ENCODE measurements at regions not wholly inside any gene's neighbourhood (a gene's known extent, or its start where the extent isn't known, plus 50 kb on each side); places are given as distances from the start of the nearest gene placed in this dataset.

- DNase-seq (ENCODE audit: low read depth in 1 of 2, low spot score in 1 of 2), result no peak
- H3K27me3 ChIP-seq, result peaks cover 5% of the 10 kb centered on the region
These were observed 334.0 kb upstream of the CHD6 start for GRCh38 chr20:41952166-41952565.

DNA sequence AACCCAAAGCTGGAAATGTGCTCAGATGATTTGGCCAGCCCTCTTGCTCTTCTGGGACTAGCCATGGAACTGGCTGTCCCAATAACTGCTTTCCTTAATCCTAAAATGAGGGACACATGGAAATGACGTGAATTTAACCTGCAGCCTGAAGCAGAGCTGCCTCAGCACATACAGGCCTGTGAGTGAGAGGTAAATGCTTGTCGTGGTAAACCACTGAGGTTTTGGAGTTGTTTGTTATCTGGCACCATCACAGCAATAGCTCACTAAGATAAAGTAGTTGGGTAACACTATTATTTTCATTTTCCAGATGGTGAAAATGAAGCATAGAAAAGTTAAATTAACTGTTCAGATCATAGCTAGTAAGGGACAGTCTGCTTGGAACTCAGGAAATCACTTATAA, 333.4 kb upstream of the CHD6 start:
- TF ChIP-seq, protein P1, sequence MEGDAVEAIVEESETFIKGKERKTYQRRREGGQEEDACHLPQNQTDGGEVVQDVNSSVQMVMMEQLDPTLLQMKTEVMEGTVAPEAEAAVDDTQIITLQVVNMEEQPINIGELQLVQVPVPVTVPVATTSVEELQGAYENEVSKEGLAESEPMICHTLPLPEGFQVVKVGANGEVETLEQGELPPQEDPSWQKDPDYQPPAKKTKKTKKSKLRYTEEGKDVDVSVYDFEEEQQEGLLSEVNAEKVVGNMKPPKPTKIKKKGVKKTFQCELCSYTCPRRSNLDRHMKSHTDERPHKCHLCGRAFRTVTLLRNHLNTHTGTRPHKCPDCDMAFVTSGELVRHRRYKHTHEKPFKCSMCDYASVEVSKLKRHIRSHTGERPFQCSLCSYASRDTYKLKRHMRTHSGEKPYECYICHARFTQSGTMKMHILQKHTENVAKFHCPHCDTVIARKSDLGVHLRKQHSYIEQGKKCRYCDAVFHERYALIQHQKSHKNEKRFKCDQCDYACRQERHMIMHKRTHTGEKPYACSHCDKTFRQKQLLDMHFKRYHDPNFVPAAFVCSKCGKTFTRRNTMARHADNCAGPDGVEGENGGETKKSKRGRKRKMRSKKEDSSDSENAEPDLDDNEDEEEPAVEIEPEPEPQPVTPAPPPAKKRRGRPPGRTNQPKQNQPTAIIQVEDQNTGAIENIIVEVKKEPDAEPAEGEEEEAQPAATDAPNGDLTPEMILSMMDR (IDR thresholded peaks at IDR 0.05; ENCODE audit: low read depth, low read length), result no peak
- Histone ChIP-seq H3K9me3 (ENCODE audit: low read depth) (no peaks in the 10 kb centered on the region), H3K4me1 (ENCODE audit: low read depth) (no peaks in the 10 kb centered on the region), H3K27me3 (peaks cover 5% of the 10 kb centered on the region), H3K4me3 (no peak overlapping the region), H3K27ac (no peak overlapping the region), H3K36me3 (no peaks in the 10 kb centered on the region)
- no peak for DNase-seq (ENCODE audit: low read depth in 1 of 2, low spot score in 1 of 2)

More at GRCh38 chr20:41952166-41952565, 334.0 kb upstream of the CHD6 start:
- Histone ChIP-seq H3K4me3 (no peak overlapping the region), H3K4me1 (ENCODE audit: low read depth) (no peaks in the 10 kb centered on the region), H3K9me3 (ENCODE audit: low read depth) (no peaks in the 10 kb centered on the region), H3K36me3 (no peaks in the 10 kb centered on the region), H3K27ac (no peak overlapping the region)
- TF ChIP-seq, protein P1 (IDR thresholded peaks at IDR 0.05; ENCODE audit: low read depth, low read length), result no peak

DNA sequence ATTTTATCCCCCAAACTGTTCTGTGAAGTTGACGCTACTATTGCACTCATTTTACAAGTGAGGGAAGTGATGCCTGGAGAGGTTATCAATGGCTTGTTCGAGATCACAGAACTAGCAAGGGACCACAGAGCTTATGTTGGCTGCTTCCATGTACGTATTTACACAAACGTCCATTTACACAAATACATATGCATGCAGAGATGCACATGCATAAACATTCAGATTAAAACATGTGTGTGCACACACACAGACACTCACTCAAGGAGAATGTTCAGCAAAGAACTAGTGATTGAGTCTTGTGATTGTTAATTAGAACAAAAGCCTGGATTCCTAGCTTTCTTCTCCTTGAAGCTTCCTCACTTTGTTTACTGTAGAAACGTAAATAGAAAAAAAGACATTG, 321.5 kb upstream of the CHD6 start:
- no peaks in the 10 kb centered on the region for H3K27me3 ChIP-seq
- H3K27ac ChIP-seq, result no peak overlapping the region
- no peak overlapping the region for H3K4me3 ChIP-seq
- no peaks in the 10 kb centered on the region for H3K4me1 ChIP-seq (ENCODE audit: low read depth)
- TF ChIP-seq, protein P1 (IDR thresholded peaks at IDR 0.05; ENCODE audit: low read depth, low read length), result no peak
- no peaks in the 10 kb centered on the region for H3K9me3 ChIP-seq (ENCODE audit: low read depth)
- DNase-seq (ENCODE audit: low read depth in 1 of 2, low spot score in 1 of 2), result no peak
- H3K36me3 ChIP-seq, result no peaks in the 10 kb centered on the region

DNA sequence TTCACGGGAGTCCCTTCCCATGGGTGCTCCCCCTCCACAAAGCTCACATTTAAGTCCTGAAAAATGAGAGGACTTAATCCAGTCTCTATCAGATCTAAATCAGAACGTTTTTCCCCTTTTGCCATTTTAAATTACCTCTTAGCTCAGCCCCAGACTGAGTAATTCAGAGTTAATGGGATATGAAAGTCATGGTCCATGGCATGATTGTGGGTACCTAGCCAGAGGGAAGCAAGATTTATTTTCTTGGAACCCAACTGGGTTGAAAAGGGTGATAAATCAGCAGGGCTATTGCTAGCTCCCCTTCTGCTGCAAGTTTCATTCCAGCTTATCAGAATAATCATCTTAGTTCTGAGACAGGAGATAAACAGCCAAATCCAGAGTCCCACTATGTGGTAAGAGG, 320.2 kb upstream of the CHD6 start:
- TF ChIP-seq, protein P1 (IDR thresholded peaks at IDR 0.05; ENCODE audit: low read depth, low read length), result no peak

GRCh38 chr20:41935259-41935791, 317.1 kb upstream of the CHD6 start:
- no peak overlapping the region for H3K4me3 ChIP-seq
- DNase-seq (ENCODE audit: low read depth in 1 of 2, low spot score in 1 of 2), result no peak

More for the DNA sequence above, 320.2 kb upstream of the CHD6 start:
- Histone ChIP-seq H3K27ac (no peak overlapping the region), H3K4me1 (ENCODE audit: low read depth) (no peaks in the 10 kb centered on the region), H3K27me3 (no peaks in the 10 kb centered on the region), H3K36me3 (no peaks in the 10 kb centered on the region), H3K9me3 (ENCODE audit: low read depth) (no peaks in the 10 kb centered on the region), H3K4me3 (no peak overlapping the region)
- no peak for DNase-seq (ENCODE audit: low read depth in 1 of 2, low spot score in 1 of 2)

More at GRCh38 chr20:41935259-41935791, 317.1 kb upstream of the CHD6 start:
- H3K27ac ChIP-seq, result no peak overlapping the region
- no peaks in the 10 kb centered on the region for H3K4me1 ChIP-seq (ENCODE audit: low read depth)
- TF ChIP-seq, protein P1 (IDR thresholded peaks at IDR 0.05; ENCODE audit: low read depth, low read length), result no peak
- H3K27me3 ChIP-seq, result no peaks in the 10 kb centered on the region
- H3K9me3 ChIP-seq (ENCODE audit: low read depth), result no peaks in the 10 kb centered on the region
- H3K36me3 ChIP-seq, result no peaks in the 10 kb centered on the region

Measured in cardiac muscle cell (in vitro differentiated cells and primary cell).